ENCODE measurements at regions not wholly inside any gene's neighbourhood (a gene's known extent, or its start where the extent isn't known, plus 50 kb on each side); places are given as distances from the start of the nearest gene placed in this dataset.
"Not testable (repeated sequence)": the region's sequence is repeated elsewhere in the genome, so short reads cannot be mapped to it uniquely, and the experiment has no call there.

GRCh38 chr15:101967364-101967763 is 155.4 kb downstream of the OR4F15 start:
- not testable (repeated sequence) for TF ChIP-seq CTCF, EP300, POLR2AphosphoS5 (IDR thresholded peaks at IDR 0.05)
